Keratinocyte (primary cell): ENCODE measurements at regions not wholly inside any gene's neighbourhood (a gene's known extent, or its start where the extent isn't known, plus 50 kb on each side); places are given as distances from the start of the nearest gene placed in this dataset.

Experiments
- DNase-seq: peaks from one replicate; pipeline ENCODE4 v3.0.0-alpha.2; 2011; ENCODE audit warnings: low read depth, missing footprints, low spot score
- FAIRE-seq: peaks from 2 replicates; lab custom pipeline; 2011; peaks lifted over from hg19 to GRCh38; lab: Jason Lieb, UNC
- H2AFZ ChIP-seq: 2 replicates; pipeline ENCODE4 v1.6.0; 2012; ENCODE audit warnings: low read length, control low read depth, inconsistent platforms; ENCODE audit not compliant: control insufficient read depth
- H3K27ac ChIP-seq: 2 replicates; pipeline ENCODE4 v1.5.1; 2011; ENCODE audit warnings: low read length; ENCODE audit not compliant: control insufficient read depth, insufficient read depth
- H3K27me3 ChIP-seq: 3 replicates; pipeline ENCODE4 v1.6.0; 2011; ENCODE audit warnings: low read length; ENCODE audit not compliant: control insufficient read depth, insufficient read depth; ENCODE audit errors: extremely low read depth
- H3K36me3 ChIP-seq, 2 experiments: 2 replicates in 1 of 2; 3 replicates in 1 of 2; pipeline ENCODE4 v1.5.1; 2011; ENCODE audit warnings: low read length in 2 of 2, mild to moderate bottlenecking in 1 of 2; ENCODE audit not compliant: control insufficient read depth in 2 of 2, insufficient read depth in 2 of 2; ENCODE audit errors: extremely low read depth in 1 of 2
- H3K4me1 ChIP-seq: 3 replicates; pipeline ENCODE4 v1.5.1; 2011; ENCODE audit warnings: low read length; ENCODE audit not compliant: control insufficient read depth, insufficient read depth; ENCODE audit errors: extremely low read depth
- H3K4me2 ChIP-seq: 3 replicates; pipeline ENCODE4 v1.6.0; 2011; ENCODE audit warnings: low read depth, low read length; ENCODE audit not compliant: control insufficient read depth, insufficient read depth; ENCODE audit errors: extremely low read depth
- H3K4me3 ChIP-seq, 3 experiments: fragments of 200-600 bp in 1 of 3; sonication (generic) in 1 of 3; 2 replicates in 2 of 3; 3 replicates in 1 of 3; pipeline ENCODE4 v1.5.1; 2011 to 2016; ENCODE audit warnings: low read length in 3 of 3, mild to moderate bottlenecking in 3 of 3, control low read depth in 2 of 3, inconsistent platforms in 1 of 3, low read depth in 1 of 3, mixed read lengths in 1 of 3, mixed run types in 1 of 3, moderate library complexity in 1 of 3; ENCODE audit not compliant: control insufficient read depth in 2 of 3, insufficient read depth in 2 of 3; ENCODE audit errors: extremely low read depth in 1 of 3
- H3K79me2 ChIP-seq: 2 replicates; pipeline ENCODE4 v1.6.0; 2012; ENCODE audit warnings: low read length; ENCODE audit not compliant: control insufficient read depth, insufficient read depth
- H3K9ac ChIP-seq: 3 replicates; pipeline ENCODE4 v1.6.0; 2011; ENCODE audit warnings: low read length; ENCODE audit not compliant: control insufficient read depth, insufficient read depth; ENCODE audit errors: extremely low read depth
- H3K9me1 ChIP-seq: 3 replicates; pipeline ENCODE4 v1.6.0; 2011; ENCODE audit warnings: low read length; ENCODE audit not compliant: control insufficient read depth, insufficient read depth; ENCODE audit errors: extremely low read depth
- H3K9me3 ChIP-seq: 2 replicates; pipeline ENCODE4 v1.5.1; 2012; ENCODE audit warnings: low read depth, low read length; ENCODE audit not compliant: control insufficient read depth
- H4K20me1 ChIP-seq: 3 replicates; pipeline ENCODE4 v1.6.0; 2011; ENCODE audit warnings: low read length; ENCODE audit not compliant: control insufficient read depth, insufficient read depth; ENCODE audit errors: extremely low read depth
- CTCF ChIP-seq, 3 experiments: IDR thresholded peaks in 1 of 3; conservative IDR thresholded peaks in 1 of 3; optimal IDR thresholded peaks in 1 of 3; 2 replicates in 2 of 3; 3 replicates in 1 of 3; pipeline versions ENCODE3 to v1.5.1; 2011; ENCODE audit warnings: low read length in 3 of 3, mild to moderate bottlenecking in 3 of 3, moderate library complexity in 2 of 3, control low read depth in 1 of 3, inconsistent platforms in 1 of 3; ENCODE audit not compliant: insufficient read depth in 2 of 3; ENCODE audit errors: extremely low read depth in 1 of 3
- EZH2 ChIP-seq: IDR thresholded peaks from one replicate; pipeline ENCODE4 v1.6.1; 2012; ENCODE audit warnings: inconsistent platforms, mild to moderate bottlenecking, low read length, moderate library complexity
- dilution Hi-C: fragments of 300-500 bp; cut with MboI; formaldehyde crosslinking; loops from one replicate; pipeline ENCODE4 v1.7.0; 2020; ENCODE audit warnings: low sequenced_read_pairs; ENCODE audit not compliant: extremely low pct_ligation_motif_present

GRCh38 chr7:34523226-34523918 is 134.6 kb upstream of the NPSR1 start:
- no peaks in the 10 kb centered on the region for H3K36me3 ChIP-seq
- dilution Hi-C loops = no loop called here
- H3K9me1 ChIP-seq = no peaks in the 10 kb centered on the region
- H3K9ac ChIP-seq = no peak overlapping the region
- FAIRE-seq (no peak), DNase-seq (no peak)
- no peak overlapping the region for H3K4me3 ChIP-seq
- H3K27ac ChIP-seq = no peak overlapping the region
- H3K4me1 ChIP-seq = no peaks in the 10 kb centered on the region
- H3K9me3 ChIP-seq = no peaks in the 10 kb centered on the region
- H2AFZ ChIP-seq = no peak overlapping the region
- no peaks in the 10 kb centered on the region for H4K20me1 ChIP-seq
- H3K4me2 ChIP-seq = no peak overlapping the region
- H3K27me3 ChIP-seq = no peaks in the 10 kb centered on the region
- TF ChIP-seq CTCF (optimal IDR thresholded peaks at IDR 0.05 in 1 of 3, IDR thresholded peaks at IDR 0.05 in 1 of 3, conservative IDR thresholded peaks at IDR 0.05 in 1 of 3; ENCODE audit: extremely low read depth in 1 of 3, insufficient read depth in 2 of 3, low read length in 3 of 3) = no peak
- TF ChIP-seq EZH2 = no peak
- no peaks in the 10 kb centered on the region for H3K79me2 ChIP-seq

GRCh38 chr7:34530259-34530658 is 127.8 kb upstream of the NPSR1 start:
- no peaks in the 10 kb centered on the region for H3K4me1 ChIP-seq
- DNase-seq (no peak), FAIRE-seq (peak; percentile 23)
- no peak overlapping the region for H3K9ac ChIP-seq
- H3K4me3 ChIP-seq = no peak overlapping the region
- TF ChIP-seq EZH2 (no peak), CTCF (optimal IDR thresholded peaks at IDR 0.05 in 1 of 3, IDR thresholded peaks at IDR 0.05 in 1 of 3, conservative IDR thresholded peaks at IDR 0.05 in 1 of 3; ENCODE audit: extremely low read depth in 1 of 3, insufficient read depth in 2 of 3, low read length in 3 of 3) (no peak)
- no peaks in the 10 kb centered on the region for H3K36me3 ChIP-seq
- H3K9me3 ChIP-seq = no peaks in the 10 kb centered on the region
- H3K27ac ChIP-seq = no peak overlapping the region
- no peaks in the 10 kb centered on the region for H4K20me1 ChIP-seq
- H3K27me3 ChIP-seq = no peaks in the 10 kb centered on the region
- H3K4me2 ChIP-seq = no peak overlapping the region
- no peaks in the 10 kb centered on the region for H3K9me1 ChIP-seq
- no peak overlapping the region for H2AFZ ChIP-seq
- no peaks in the 10 kb centered on the region for H3K79me2 ChIP-seq
- dilution Hi-C loops = no loop called here
